ENCODE measurements at regions not wholly inside any gene's neighbourhood (a gene's known extent, or its start where the extent isn't known, plus 50 kb on each side); places are given as distances from the start of the nearest gene placed in this dataset.

DNA sequence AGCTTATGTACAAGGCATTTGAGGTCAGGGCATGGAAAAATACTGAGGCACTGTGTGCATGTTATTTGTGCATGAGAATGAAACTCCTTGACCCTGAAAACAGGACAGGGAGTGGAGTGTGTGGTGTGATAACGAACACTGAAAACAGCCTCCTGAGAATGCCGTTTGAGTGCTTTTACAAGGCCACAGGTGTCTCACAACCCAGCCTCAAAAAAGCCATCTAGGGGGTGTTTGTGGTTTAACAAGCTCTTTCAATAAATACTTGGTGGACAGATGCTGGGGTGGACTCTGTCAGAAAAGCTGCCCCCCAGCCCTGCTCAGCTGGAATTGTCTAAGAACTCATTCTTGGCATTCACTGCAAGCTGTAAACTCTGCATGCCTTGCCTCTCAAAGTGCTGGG, 94.0 kb upstream of the SLC25A48 start (continued):
- TF ChIP-seq, protein P1, sequence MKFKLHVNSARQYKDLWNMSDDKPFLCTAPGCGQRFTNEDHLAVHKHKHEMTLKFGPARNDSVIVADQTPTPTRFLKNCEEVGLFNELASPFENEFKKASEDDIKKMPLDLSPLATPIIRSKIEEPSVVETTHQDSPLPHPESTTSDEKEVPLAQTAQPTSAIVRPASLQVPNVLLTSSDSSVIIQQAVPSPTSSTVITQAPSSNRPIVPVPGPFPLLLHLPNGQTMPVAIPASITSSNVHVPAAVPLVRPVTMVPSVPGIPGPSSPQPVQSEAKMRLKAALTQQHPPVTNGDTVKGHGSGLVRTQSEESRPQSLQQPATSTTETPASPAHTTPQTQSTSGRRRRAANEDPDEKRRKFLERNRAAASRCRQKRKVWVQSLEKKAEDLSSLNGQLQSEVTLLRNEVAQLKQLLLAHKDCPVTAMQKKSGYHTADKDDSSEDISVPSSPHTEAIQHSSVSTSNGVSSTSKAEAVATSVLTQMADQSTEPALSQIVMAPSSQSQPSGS (IDR thresholded peaks at IDR 0.05; ENCODE audit: low read length), result no peak
- TF ChIP-seq KDM5A (IDR thresholded peaks at IDR 0.05; ENCODE audit: low read length), result no peak
- TF ChIP-seq, protein P2, sequence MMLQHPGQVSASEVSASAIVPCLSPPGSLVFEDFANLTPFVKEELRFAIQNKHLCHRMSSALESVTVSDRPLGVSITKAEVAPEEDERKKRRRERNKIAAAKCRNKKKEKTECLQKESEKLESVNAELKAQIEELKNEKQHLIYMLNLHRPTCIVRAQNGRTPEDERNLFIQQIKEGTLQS (IDR thresholded peaks at IDR 0.05; ENCODE audit: insufficient read depth, low read depth, low read length), result no peak

Measured in H1 (cell line).